ENCODE measurements at regions not wholly inside any gene's neighbourhood (a gene's known extent, or its start where the extent isn't known, plus 50 kb on each side); places are given as distances from the start of the nearest gene placed in this dataset.

DNA sequence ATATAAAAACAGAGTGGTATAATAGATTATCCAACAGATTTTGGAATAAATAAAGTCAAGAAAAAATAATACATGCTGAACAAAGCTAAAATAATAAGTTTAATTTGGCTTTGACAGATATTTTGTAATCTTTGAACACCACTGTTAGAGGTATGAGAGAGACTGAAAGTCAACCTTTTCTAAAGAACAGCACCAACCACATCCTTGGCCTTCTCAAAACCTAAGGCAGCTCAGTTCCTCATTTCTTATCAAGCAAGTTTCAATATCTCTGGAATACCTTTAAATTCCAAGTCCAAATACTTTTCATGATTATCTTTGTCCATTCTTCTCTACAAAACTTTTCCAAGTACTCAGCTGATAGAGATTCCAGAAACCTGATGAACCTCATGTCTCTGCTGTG is 1603.8 kb downstream of the CDH8 start:
- Histone ChIP-seq H3K27me3 (ENCODE audit: control insufficient read depth, insufficient read depth, low read length) (no peaks in the 10 kb centered on the region), H3K4me1 (ENCODE audit: control insufficient read depth, insufficient read depth, low read length) (no peaks in the 10 kb centered on the region), H3K27ac (ENCODE audit: low read length) (no peak overlapping the region), H3K9me3 (ENCODE audit: control insufficient read depth, insufficient read depth, low read depth, low read length) (no peaks in the 10 kb centered on the region), H3K36me3 (ENCODE audit: control insufficient read depth, insufficient read depth, low read length) (no peaks in the 10 kb centered on the region), H3K4me3 (ENCODE audit: low read depth in 2 of 2, low read length in 2 of 2) (no peak overlapping the region)
- no peak for TF ChIP-seq SIN3A (IDR thresholded peaks at IDR 0.05; ENCODE audit: borderline replicate concordance, insufficient read depth, low read depth, low read length)
- no peak for TF ChIP-seq REST (IDR thresholded peaks at IDR 0.05; ENCODE audit: insufficient read depth in 1 of 2, low read depth in 2 of 2, low read length in 1 of 2)
- no peak for TF ChIP-seq TCF7L2 (IDR thresholded peaks at IDR 0.05; ENCODE audit: low read depth, low read length)
- no peak for DNase-seq (ENCODE audit: low read depth, low spot score)
- CTCF ChIA-PET = no interaction called here
- no TSS peak for BruUV-seq (replicated peaks)
- POLR2A ChIA-PET = no interaction called here
- intact Hi-C loops (cut with micrococcal nuclease; ENCODE audit: unreplicated experiment) (no loop called here), in situ Hi-C loops (cut with HindIII; ENCODE audit: low pct_unique_long_range_greater_than_20kb, low sequenced_read_pairs) (no loop called here)
- no peak for ATAC-seq

DNA sequence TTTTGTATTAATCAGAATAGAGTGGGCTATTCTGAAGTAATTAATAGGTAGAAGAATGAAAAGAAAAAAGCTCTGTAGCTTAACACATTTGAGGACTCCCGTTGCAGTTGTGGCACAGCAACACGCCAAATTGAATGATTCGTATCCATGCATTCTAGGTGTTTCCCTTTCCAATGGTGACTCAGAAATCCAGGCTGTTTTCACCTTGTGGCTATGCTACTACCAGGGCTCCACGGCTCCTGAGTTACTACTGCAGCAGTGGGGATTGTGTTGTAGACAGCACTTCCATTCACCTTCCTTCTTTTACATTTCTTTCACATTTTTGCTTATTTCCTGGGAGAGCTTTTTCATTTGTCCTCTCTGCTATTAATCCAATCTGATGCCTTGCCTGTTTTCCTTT is 1616.4 kb downstream of the CDH8 start:
- in situ Hi-C loops (cut with HindIII; ENCODE audit: low pct_unique_long_range_greater_than_20kb, low sequenced_read_pairs) = no loop called here
- intact Hi-C loops (cut with micrococcal nuclease; ENCODE audit: unreplicated experiment) = no loop called here
- H3K27me3 ChIP-seq (ENCODE audit: control insufficient read depth, insufficient read depth, low read length) = no peaks in the 10 kb centered on the region
- no peaks in the 10 kb centered on the region for H3K9me3 ChIP-seq (ENCODE audit: control insufficient read depth, insufficient read depth, low read depth, low read length)
- BruUV-seq (replicated peaks) = no TSS peak
- H3K36me3 ChIP-seq (ENCODE audit: control insufficient read depth, insufficient read depth, low read length) = no peaks in the 10 kb centered on the region
- ATAC-seq (no peak), DNase-seq (ENCODE audit: low read depth, low spot score) (no peak)
- H3K4me1 ChIP-seq (ENCODE audit: control insufficient read depth, insufficient read depth, low read length) = no peaks in the 10 kb centered on the region
- no peak overlapping the region for H3K4me3 ChIP-seq (ENCODE audit: low read depth in 2 of 2, low read length in 2 of 2)
- no peak overlapping the region for H3K27ac ChIP-seq (ENCODE audit: low read length)
- ChIA-PET POLR2A (no interaction called here), CTCF (no interaction called here)
- TF ChIP-seq, protein P1, sequence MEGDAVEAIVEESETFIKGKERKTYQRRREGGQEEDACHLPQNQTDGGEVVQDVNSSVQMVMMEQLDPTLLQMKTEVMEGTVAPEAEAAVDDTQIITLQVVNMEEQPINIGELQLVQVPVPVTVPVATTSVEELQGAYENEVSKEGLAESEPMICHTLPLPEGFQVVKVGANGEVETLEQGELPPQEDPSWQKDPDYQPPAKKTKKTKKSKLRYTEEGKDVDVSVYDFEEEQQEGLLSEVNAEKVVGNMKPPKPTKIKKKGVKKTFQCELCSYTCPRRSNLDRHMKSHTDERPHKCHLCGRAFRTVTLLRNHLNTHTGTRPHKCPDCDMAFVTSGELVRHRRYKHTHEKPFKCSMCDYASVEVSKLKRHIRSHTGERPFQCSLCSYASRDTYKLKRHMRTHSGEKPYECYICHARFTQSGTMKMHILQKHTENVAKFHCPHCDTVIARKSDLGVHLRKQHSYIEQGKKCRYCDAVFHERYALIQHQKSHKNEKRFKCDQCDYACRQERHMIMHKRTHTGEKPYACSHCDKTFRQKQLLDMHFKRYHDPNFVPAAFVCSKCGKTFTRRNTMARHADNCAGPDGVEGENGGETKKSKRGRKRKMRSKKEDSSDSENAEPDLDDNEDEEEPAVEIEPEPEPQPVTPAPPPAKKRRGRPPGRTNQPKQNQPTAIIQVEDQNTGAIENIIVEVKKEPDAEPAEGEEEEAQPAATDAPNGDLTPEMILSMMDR (IDR thresholded peaks at IDR 0.05) = no peak
- TF ChIP-seq POLR2AphosphoS5 (IDR thresholded peaks at IDR 0.05; ENCODE audit: low read depth, low read length) (no peak), SIN3A (IDR thresholded peaks at IDR 0.05; ENCODE audit: borderline replicate concordance, insufficient read depth, low read depth, low read length) (no peak), TCF7L2 (IDR thresholded peaks at IDR 0.05; ENCODE audit: low read depth, low read length) (no peak), REST (IDR thresholded peaks at IDR 0.05; ENCODE audit: insufficient read depth in 1 of 2, low read depth in 2 of 2, low read length in 1 of 2) (no peak)

All from Panc1 (cell line).